ENCODE measurements at regions not wholly inside any gene's neighbourhood (a gene's known extent, or its start where the extent isn't known, plus 50 kb on each side); places are given as distances from the start of the nearest gene placed in this dataset.

GRCh38 chr5:18970000-18970399 is 1018.0 kb downstream of the CDH18 start:
- no peak for TF ChIP-seq CTCF (optimal IDR thresholded peaks at IDR 0.05 in 1 of 3, IDR thresholded peaks at IDR 0.05 in 1 of 3, conservative IDR thresholded peaks at IDR 0.05 in 1 of 3; ENCODE audit: extremely low read depth in 1 of 3, insufficient read depth in 2 of 3, low read length in 3 of 3)
- TF ChIP-seq EZH2 (IDR thresholded peaks at IDR 0.05; ENCODE audit: low read length): no peak
